ENCODE measurements at regions not wholly inside any gene's neighbourhood (a gene's known extent, or its start where the extent isn't known, plus 50 kb on each side); places are given as distances from the start of the nearest gene placed in this dataset.

DNA sequence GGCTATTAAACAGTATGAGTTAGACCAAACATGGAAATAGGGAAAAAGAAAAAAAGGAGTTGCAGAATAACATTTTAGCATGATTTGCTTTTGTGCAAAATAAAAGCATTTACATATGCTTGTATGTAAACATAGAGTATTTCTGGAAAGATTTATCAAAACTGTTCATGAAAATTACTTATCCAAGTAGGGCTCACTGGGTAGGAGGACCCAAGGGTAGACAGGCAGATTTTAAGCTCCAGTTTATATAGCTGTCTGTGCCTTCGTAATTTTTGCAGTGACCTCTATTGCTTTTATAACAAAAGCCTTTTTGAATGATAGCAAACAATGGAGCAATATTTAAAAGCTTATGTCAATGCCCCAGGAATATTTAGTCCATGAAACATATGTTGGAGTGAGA, 228.8 kb upstream of the IRF2BP2 start:
- Histone ChIP-seq H3K14ac (ENCODE audit: insufficient read depth, low read length) (no peak overlapping the region), H3K4me2 (ENCODE audit: insufficient read depth, insufficient read length, low read length) (no peak overlapping the region), H3K23me2 (ENCODE audit: insufficient read length, low read depth, low read length, poor library complexity, severe bottlenecking) (no peaks in the 10 kb centered on the region), H2BK15ac (ENCODE audit: low read depth, low read length) (no peak overlapping the region), H4K8ac (replicated peaks; ENCODE audit: insufficient read length, low read depth, low read length) (no peak overlapping the region), H3K9ac (ENCODE audit: extremely low read depth, insufficient read length, low read length) (no peak overlapping the region), H3T11ph (ENCODE audit: low read length) (no peak overlapping the region), H4K5ac (ENCODE audit: insufficient read length, low read depth, low read length) (no peak overlapping the region), H2BK12ac (ENCODE audit: insufficient read length, low read depth, low read length) (no peak overlapping the region), H3K23ac (ENCODE audit: insufficient read length, low read depth, low read length) (no peak overlapping the region), H3K18ac (ENCODE audit: insufficient read length, low read depth, low read length) (no peak overlapping the region), H4K91ac (ENCODE audit: insufficient read length, low read depth, low read length) (no peak overlapping the region), H3K9me3 (ENCODE audit: control insufficient read depth, low read depth, low read length) (no peaks in the 10 kb centered on the region), H2AK5ac (ENCODE audit: insufficient read length, low read length) (no peak overlapping the region), H3K79me2 (ENCODE audit: insufficient read depth, low read length) (no peaks in the 10 kb centered on the region), H2BK5ac (ENCODE audit: insufficient read length, low read length) (no peak overlapping the region), H2BK20ac (ENCODE audit: low read depth, low read length, poor library complexity, severe bottlenecking) (no peak overlapping the region), H3K4me1 (ENCODE audit: insufficient read depth, low read length) (no peaks in the 10 kb centered on the region), H3K79me1 (ENCODE audit: insufficient read depth, low read depth, low read length, poor library complexity, severe bottlenecking) (no peaks in the 10 kb centered on the region), H3K56ac (ENCODE audit: insufficient read length, low read depth, low read length) (no peak overlapping the region), H3K27ac (ENCODE audit: insufficient read length, low read depth, low read length) (no peak overlapping the region), H3K4ac (ENCODE audit: low read depth, low read length) (no peak overlapping the region), H3K27me3 (ENCODE audit: insufficient read depth, low read length) (no peaks in the 10 kb centered on the region), H4K20me1 (ENCODE audit: control insufficient read depth, insufficient read depth, insufficient read length) (no peaks in the 10 kb centered on the region), H2AFZ (ENCODE audit: low read length) (no peak overlapping the region), H2BK120ac (ENCODE audit: low read depth, low read length, poor library complexity, severe bottlenecking) (no peak overlapping the region)
- Mint-ChIP-seq H3K4me1 (peaks cover 13 to 16% of the 10 kb centered on the region in 2 experiments), H3K9me3 (peaks cover 3 to 7% of the 10 kb centered on the region in 2 experiments; a peak in 3 of 5 replicates), H3K36me3 (ENCODE audit: insufficient read depth in 1 of 3, low read depth in 3 of 3) (peaks cover 5 to 13% (median 8%) of the 10 kb centered on the region in 3 experiments; a peak in 4 of 7 replicates), H3K4me3 (no peak overlapping the region), H3K27ac (no peak overlapping the region), H3K27me3 (ENCODE audit: low read depth) (no peaks in the 10 kb centered on the region)
- no peak for DNase-seq
- TF ChIP-seq, protein P1, sequence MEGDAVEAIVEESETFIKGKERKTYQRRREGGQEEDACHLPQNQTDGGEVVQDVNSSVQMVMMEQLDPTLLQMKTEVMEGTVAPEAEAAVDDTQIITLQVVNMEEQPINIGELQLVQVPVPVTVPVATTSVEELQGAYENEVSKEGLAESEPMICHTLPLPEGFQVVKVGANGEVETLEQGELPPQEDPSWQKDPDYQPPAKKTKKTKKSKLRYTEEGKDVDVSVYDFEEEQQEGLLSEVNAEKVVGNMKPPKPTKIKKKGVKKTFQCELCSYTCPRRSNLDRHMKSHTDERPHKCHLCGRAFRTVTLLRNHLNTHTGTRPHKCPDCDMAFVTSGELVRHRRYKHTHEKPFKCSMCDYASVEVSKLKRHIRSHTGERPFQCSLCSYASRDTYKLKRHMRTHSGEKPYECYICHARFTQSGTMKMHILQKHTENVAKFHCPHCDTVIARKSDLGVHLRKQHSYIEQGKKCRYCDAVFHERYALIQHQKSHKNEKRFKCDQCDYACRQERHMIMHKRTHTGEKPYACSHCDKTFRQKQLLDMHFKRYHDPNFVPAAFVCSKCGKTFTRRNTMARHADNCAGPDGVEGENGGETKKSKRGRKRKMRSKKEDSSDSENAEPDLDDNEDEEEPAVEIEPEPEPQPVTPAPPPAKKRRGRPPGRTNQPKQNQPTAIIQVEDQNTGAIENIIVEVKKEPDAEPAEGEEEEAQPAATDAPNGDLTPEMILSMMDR (conservative IDR thresholded peaks at IDR 0.05) = no peak
- WGBS (ENCODE audit: extremely low coverage, insufficient read length, low lambda C conversion rate) = no CpG with 5 or more reads among the region's 1 CpG

Data from H9 (cell line).